K562 (cell line): ENCODE measurements at regions not wholly inside any gene's neighbourhood (a gene's known extent, or its start where the extent isn't known, plus 50 kb on each side); places are given as distances from the start of the nearest gene placed in this dataset.
A peak's percentile ranks its signal among the peaks of the same experiment; 100 is the strongest.

Source experiments
- CBX1 ChIP-seq: sonication (generic); IDR thresholded peaks from 2 replicates; pipeline ENCODE4 v1.6.1; 2016; ENCODE audit warnings: antibody characterized with exemption, low read depth, mild to moderate bottlenecking
- ELF4 ChIP-seq: fragments of 450-650 bp; formaldehyde crosslinking; IDR thresholded peaks from 2 replicates; pipeline ENCODE4 v1.4.0; 2022; ENCODE audit warnings: missing genetic modification characterization
- FOXJ2 ChIP-seq: fragments of 200-800 bp; sonication (Bioruptor generic); IDR thresholded peaks from 2 replicates; pipeline ENCODE4 v1.6.1; 2016; ENCODE audit warnings: missing genetic modification characterization, missing compliant biosample characterization
- HIVEP1 ChIP-seq: fragments of 250-450 bp; sonication (Bioruptor Pico); IDR thresholded peaks from 2 replicates; pipeline ENCODE4 v1.4.0; 2020; ENCODE audit warnings: mild to moderate bottlenecking
- KAT8 ChIP-seq: fragments of 450-650 bp; IDR thresholded peaks from 2 replicates; pipeline ENCODE4 v1.6.1; 2016; ENCODE audit warnings: low read depth, mild to moderate bottlenecking
- NCOA2 ChIP-seq, 2 experiments: fragments of 450-650 bp; IDR thresholded peaks; 2 replicates each; pipeline ENCODE4 v1.6.1; 2018; ENCODE audit warnings: mild to moderate bottlenecking in 2 of 2, moderate library complexity in 1 of 2; ENCODE audit not compliant: partially characterized antibody in 2 of 2
- PRMT5 ChIP-seq: sonication (generic); formaldehyde crosslinking; IDR thresholded peaks from 2 replicates; pipeline ENCODE4 v1.5.0; 2020; ENCODE audit warnings: missing genetic modification reagents
- RCOR1 ChIP-seq, 2 experiments: IDR thresholded peaks; 2 replicates each; pipeline ENCODE4 v1.6.1; 2012; ENCODE audit warnings: low read depth in 2 of 2, low read length in 2 of 2, borderline replicate concordance in 1 of 2, improper control_type of control experiment in 1 of 2
- SOX6 ChIP-seq: fragments of 450-650 bp; IDR thresholded peaks from 2 replicates; pipeline ENCODE4 v1.6.1; 2014; ENCODE audit warnings: mild to moderate bottlenecking
- STAT5A ChIP-seq: IDR thresholded peaks from 2 replicates; pipeline ENCODE4 v1.6.1; 2012; ENCODE audit warnings: low read length, inconsistent platforms, borderline replicate concordance
- ZC3H8 ChIP-seq: fragments of 450-650 bp; IDR thresholded peaks from 2 replicates; pipeline ENCODE4 v1.6.1; 2017
- ZNF184 ChIP-seq: sonication (generic); formaldehyde crosslinking; IDR thresholded peaks from 2 replicates; pipeline ENCODE4 v1.5.0; 2020; ENCODE audit warnings: missing genetic modification reagents
- ZNF311 ChIP-seq: fragments of 250-450 bp; sonication (Bioruptor Pico); IDR thresholded peaks from 2 replicates; pipeline ENCODE4 v1.4.0; 2020; ENCODE audit warnings: mild to moderate bottlenecking, moderate library complexity
- ZNF589 ChIP-seq: fragments of 200-800 bp; sonication (Bioruptor generic); IDR thresholded peaks from 2 replicates; pipeline ENCODE4 v1.6.1; 2016; ENCODE audit warnings: low read depth, missing genetic modification characterization, missing compliant biosample characterization
- ZNF699 ChIP-seq: fragments of 250-450 bp; sonication (Bioruptor Pico); IDR thresholded peaks from 2 replicates; pipeline ENCODE4 v1.8.0; 2021; ENCODE audit warnings: mild to moderate bottlenecking, moderate library complexity; ENCODE audit not compliant: insufficient replicate concordance
- TF ChIP-seq, protein P1 (sequence below): sonication (generic); formaldehyde crosslinking; IDR thresholded peaks from 2 replicates; pipeline ENCODE4 v1.8.0; 2023; ENCODE audit warnings: mild to moderate bottlenecking, missing genetic modification reagents
- TF ChIP-seq, protein P2 (sequence below): fragments of 450-650 bp; IDR thresholded peaks from 2 replicates; pipeline ENCODE4 v1.6.1; 2016; ENCODE audit warnings: antibody characterized with exemption
- TF ChIP-seq, protein P3 (sequence below): fragments of 250-450 bp; sonication (Bioruptor Pico); IDR thresholded peaks from 2 replicates; pipeline ENCODE4 v1.4.0; 2020; ENCODE audit warnings: mild to moderate bottlenecking, moderate library complexity
- TF ChIP-seq, protein P4 (sequence below): fragments of 450-650 bp; formaldehyde crosslinking; IDR thresholded peaks from 2 replicates; pipeline ENCODE4 v1.4.0; 2020; ENCODE audit warnings: mild to moderate bottlenecking
- TF ChIP-seq, protein P5 (sequence below): fragments of 250-450 bp; sonication (Bioruptor Pico); IDR thresholded peaks from 2 replicates; pipeline ENCODE4 v1.8.0; 2021; ENCODE audit warnings: borderline replicate concordance, mild to moderate bottlenecking, moderate library complexity; ENCODE audit not compliant: poor library complexity, severe bottlenecking

DNA sequence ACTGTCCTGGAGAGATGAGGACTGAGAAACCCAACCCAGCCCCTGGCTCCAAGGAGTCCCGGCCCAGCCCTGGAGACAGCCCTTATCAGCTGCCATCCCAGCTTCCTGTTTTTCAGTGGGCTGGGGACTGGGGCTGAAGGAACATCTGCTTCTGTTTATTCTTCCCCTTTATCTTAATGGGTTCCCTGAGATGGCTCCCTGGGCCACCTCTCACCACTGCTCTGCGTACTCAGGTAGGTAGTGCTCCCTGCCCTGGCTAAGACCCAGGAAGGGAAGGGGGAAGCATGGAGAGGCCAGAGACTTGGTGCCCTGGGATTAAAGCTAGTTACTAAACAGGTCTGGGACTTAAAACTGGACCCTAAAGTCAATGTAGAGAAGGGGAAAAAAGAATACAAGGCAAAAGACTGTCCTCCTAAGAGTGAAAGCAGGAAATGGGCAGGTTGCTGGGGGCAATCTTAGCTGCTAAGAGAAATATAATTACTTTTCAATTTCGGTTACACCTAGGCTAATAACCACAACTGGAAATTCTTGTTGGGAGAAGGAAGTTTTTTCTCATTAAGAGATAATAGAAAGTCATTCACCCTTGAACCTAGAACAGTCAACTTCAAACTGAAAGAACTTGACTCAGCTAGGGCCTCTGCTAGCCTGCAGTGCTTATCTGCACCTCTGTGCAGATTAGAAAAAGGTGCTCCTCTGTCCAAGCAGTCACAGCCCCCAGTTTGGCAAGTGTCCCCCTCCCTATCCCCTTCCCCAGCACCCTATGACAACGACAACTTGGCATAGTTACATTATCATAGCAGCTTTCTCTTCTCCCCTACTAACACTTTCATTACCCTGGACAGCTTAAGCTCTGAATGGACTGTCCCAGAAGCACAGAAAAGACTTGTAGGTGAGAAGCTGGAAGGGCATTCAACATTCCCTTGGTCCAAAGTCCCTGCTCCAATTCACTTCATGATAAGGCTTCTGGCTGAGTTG lies 65.6 kb upstream of the KDM7A start (continued):
- TF ChIP-seq ELF4 (CRISPR knock-in tag) (peak; percentile 54; the same call in 1 of the 2 replicates), ZNF699 (no peak), ZNF184 (CRISPR knock-in tag) (no peak), HIVEP1 (CRISPR knock-in tag) (no peak), RCOR1 (IDR thresholded peaks at IDR 0.05; ENCODE audit: borderline replicate concordance in 1 of 2, low read depth in 2 of 2, low read length in 2 of 2) (peak; percentile 71 to 97; a peak in 3 of 4 replicates), ZC3H8 (no peak), CBX1 (0 out of 2 replicates have a peak, but pooled peaks have one; percentile 63), SOX6 (peak; percentile 90), KAT8 (no peak), STAT5A (peak; percentile 79), NCOA2 (IDR thresholded peaks at IDR 0.05; ENCODE audit: partially characterized antibody in 2 of 2) (no peak), ZNF311 (CRISPR knock-in tag) (no peak), PRMT5 (no peak), FOXJ2 (tag) (peak; percentile 84), ZNF589 (peak; percentile 83)
- TF ChIP-seq, protein P1, sequence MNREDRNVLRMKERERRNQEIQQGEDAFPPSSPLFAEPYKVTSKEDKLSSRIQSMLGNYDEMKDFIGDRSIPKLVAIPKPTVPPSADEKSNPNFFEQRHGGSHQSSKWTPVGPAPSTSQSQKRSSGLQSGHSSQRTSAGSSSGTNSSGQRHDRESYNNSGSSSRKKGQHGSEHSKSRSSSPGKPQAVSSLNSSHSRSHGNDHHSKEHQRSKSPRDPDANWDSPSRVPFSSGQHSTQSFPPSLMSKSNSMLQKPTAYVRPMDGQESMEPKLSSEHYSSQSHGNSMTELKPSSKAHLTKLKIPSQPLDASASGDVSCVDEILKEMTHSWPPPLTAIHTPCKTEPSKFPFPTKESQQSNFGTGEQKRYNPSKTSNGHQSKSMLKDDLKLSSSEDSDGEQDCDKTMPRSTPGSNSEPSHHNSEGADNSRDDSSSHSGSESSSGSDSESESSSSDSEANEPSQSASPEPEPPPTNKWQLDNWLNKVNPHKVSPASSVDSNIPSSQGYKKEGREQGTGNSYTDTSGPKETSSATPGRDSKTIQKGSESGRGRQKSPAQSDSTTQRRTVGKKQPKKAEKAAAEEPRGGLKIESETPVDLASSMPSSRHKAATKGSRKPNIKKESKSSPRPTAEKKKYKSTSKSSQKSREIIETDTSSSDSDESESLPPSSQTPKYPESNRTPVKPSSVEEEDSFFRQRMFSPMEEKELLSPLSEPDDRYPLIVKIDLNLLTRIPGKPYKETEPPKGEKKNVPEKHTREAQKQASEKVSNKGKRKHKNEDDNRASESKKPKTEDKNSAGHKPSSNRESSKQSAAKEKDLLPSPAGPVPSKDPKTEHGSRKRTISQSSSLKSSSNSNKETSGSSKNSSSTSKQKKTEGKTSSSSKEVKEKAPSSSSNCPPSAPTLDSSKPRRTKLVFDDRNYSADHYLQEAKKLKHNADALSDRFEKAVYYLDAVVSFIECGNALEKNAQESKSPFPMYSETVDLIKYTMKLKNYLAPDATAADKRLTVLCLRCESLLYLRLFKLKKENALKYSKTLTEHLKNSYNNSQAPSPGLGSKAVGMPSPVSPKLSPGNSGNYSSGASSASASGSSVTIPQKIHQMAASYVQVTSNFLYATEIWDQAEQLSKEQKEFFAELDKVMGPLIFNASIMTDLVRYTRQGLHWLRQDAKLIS (CRISPR knock-in tag) = no peak
- TF ChIP-seq, protein P2, sequence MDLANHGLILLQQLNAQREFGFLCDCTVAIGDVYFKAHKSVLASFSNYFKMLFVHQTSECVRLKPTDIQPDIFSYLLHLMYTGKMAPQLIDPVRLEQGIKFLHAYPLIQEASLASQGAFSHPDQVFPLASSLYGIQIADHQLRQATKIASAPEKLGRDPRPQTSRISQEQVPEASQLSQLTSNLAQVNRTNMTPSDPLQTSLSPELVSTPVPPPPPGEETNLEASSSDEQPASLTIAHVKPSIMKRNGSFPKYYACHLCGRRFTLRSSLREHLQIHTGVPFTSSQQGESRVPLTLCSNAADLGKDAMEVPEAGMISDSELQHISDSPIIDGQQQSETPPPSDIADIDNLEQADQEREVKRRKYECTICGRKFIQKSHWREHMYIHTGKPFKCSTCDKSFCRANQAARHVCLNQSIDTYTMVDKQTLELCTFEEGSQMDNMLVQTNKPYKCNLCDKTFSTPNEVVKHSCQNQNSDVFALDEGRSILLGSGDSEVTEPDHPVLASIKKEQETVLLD = peak; percentile 66
- TF ChIP-seq, protein P3, sequence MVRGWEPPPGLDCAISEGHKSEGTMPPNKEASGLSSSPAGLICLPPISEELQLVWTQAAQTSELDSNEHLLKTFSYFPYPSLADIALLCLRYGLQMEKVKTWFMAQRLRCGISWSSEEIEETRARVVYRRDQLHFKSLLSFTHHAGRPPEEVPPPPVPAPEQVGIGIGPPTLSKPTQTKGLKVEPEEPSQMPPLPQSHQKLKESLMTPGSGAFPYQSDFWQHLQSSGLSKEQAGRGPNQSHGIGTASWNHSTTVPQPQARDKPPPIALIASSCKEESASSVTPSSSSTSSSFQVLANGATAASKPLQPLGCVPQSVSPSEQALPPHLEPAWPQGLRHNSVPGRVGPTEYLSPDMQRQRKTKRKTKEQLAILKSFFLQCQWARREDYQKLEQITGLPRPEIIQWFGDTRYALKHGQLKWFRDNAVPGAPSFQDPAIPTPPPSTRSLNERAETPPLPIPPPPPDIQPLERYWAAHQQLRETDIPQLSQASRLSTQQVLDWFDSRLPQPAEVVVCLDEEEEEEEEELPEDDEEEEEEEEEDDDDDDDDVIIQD (CRISPR knock-in tag) = no peak
- TF ChIP-seq, protein P4, sequence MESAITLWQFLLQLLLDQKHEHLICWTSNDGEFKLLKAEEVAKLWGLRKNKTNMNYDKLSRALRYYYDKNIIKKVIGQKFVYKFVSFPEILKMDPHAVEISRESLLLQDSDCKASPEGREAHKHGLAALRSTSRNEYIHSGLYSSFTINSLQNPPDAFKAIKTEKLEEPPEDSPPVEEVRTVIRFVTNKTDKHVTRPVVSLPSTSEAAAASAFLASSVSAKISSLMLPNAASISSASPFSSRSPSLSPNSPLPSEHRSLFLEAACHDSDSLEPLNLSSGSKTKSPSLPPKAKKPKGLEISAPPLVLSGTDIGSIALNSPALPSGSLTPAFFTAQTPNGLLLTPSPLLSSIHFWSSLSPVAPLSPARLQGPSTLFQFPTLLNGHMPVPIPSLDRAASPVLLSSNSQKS (CRISPR knock-in tag) = no peak
- TF ChIP-seq, protein P5, sequence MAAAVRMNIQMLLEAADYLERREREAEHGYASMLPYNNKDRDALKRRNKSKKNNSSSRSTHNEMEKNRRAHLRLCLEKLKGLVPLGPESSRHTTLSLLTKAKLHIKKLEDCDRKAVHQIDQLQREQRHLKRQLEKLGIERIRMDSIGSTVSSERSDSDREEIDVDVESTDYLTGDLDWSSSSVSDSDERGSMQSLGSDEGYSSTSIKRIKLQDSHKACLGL (CRISPR knock-in tag) = no peak
